ENCODE measurements at regions not wholly inside any gene's neighbourhood (a gene's known extent, or its start where the extent isn't known, plus 50 kb on each side); places are given as distances from the start of the nearest gene placed in this dataset.

GRCh38 chr18:52278191-52278590, 61.8 kb upstream of the DCC start:
- Histone ChIP-seq H3K4me1 (no peaks in the 10 kb centered on the region), H3K27me3 (no peaks in the 10 kb centered on the region), H3K27ac (no peak overlapping the region), H3K36me3 (no peaks in the 10 kb centered on the region), H3K4me3 (no peak overlapping the region), H3K9me3 (no peaks in the 10 kb centered on the region)
- DNase-seq (no peak), ATAC-seq (no peak)
- 37 to 56% (median 44%) methylated on average over 2 of the region's 2 CpGs for WGBS, 4 donors
- TF ChIP-seq CTCF (IDR thresholded peaks at IDR 0.05): no peak
- TF ChIP-seq POLR2A (IDR thresholded peaks at IDR 0.05): no peak
- intact Hi-C loops (cut with DNase I): no loop called here

GRCh38 chr18:52280702-52281101, 59.3 kb upstream of the DCC start:
- H3K27ac ChIP-seq: no peak overlapping the region
- H3K27me3 ChIP-seq: no peaks in the 10 kb centered on the region
- 64 to 74% (median 72%) methylated on average over 2 of the region's 2 CpGs for WGBS, 4 donors
- ATAC-seq (no peak), DNase-seq (no peak)
- H3K4me1 ChIP-seq: no peaks in the 10 kb centered on the region
- H3K4me3 ChIP-seq: no peak overlapping the region
- intact Hi-C loops (cut with DNase I): no loop called here
- no peak for TF ChIP-seq CTCF (IDR thresholded peaks at IDR 0.05)
- no peak for TF ChIP-seq POLR2A (IDR thresholded peaks at IDR 0.05)
- H3K9me3 ChIP-seq: no peaks in the 10 kb centered on the region
- H3K36me3 ChIP-seq: no peaks in the 10 kb centered on the region

GRCh38 chr18:52283927-52284326, 56.1 kb upstream of the DCC start:
- intact Hi-C loops (cut with DNase I): no loop called here
- ATAC-seq (no peak), DNase-seq (no peak)
- no peak overlapping the region for H3K27ac ChIP-seq
- WGBS, 4 donors: 52 to 67% (median 60%) methylated on average over 1 of the region's 1 CpG
- TF ChIP-seq POLR2A (IDR thresholded peaks at IDR 0.05) (no peak), CTCF (IDR thresholded peaks at IDR 0.05) (no peak)
- no peaks in the 10 kb centered on the region for H3K4me1 ChIP-seq
- no peak overlapping the region for H3K4me3 ChIP-seq
- H3K36me3 ChIP-seq: no peaks in the 10 kb centered on the region
- no peaks in the 10 kb centered on the region for H3K27me3 ChIP-seq
- no peaks in the 10 kb centered on the region for H3K9me3 ChIP-seq

GRCh38 chr18:52286675-52287074, 53.3 kb upstream of the DCC start:
- 41 to 48% (median 45%) methylated on average over 6 of the region's 6 CpGs for WGBS, 4 donors
- intact Hi-C loops (cut with DNase I): no loop called here

More at GRCh38 chr18:52286675-52287074, 53.3 kb upstream of the DCC start:
- no peak for ATAC-seq
- TF ChIP-seq CTCF (IDR thresholded peaks at IDR 0.05) (no peak), POLR2A (IDR thresholded peaks at IDR 0.05) (no peak)
- Histone ChIP-seq H3K36me3 (no peaks in the 10 kb centered on the region), H3K27ac (no peak overlapping the region), H3K4me1 (no peaks in the 10 kb centered on the region), H3K9me3 (no peaks in the 10 kb centered on the region), H3K4me3 (no peak overlapping the region), H3K27me3 (no peaks in the 10 kb centered on the region)
- DNase-seq: no peak

All from heart left ventricle (tissue), 16 donors.